ENCODE measurements at regions not wholly inside any gene's neighbourhood (a gene's known extent, or its start where the extent isn't known, plus 50 kb on each side); places are given as distances from the start of the nearest gene placed in this dataset.

- TF ChIP-seq CTCF (IDR thresholded peaks at IDR 0.05) (no peak), POLR2A (IDR thresholded peaks at IDR 0.05) (no peak)
These were observed 61.4 kb upstream of the ABCC4 start for GRCh38 chr13:95362666-95363065.
